Smooth muscle cell (in vitro differentiated cells): ENCODE measurements at regions not wholly inside any gene's neighbourhood (a gene's known extent, or its start where the extent isn't known, plus 50 kb on each side); places are given as distances from the start of the nearest gene placed in this dataset.

Source experiments
- DNase-seq: peaks from one replicate; lab custom pipeline; 2025; ENCODE audit not compliant: unreplicated experiment; lab: John Stamatoyannopoulos, UW
- H2AFZ ChIP-seq: fragments of 200-600 bp; sonication (generic); 2 replicates; pipeline ENCODE4 v1.6.0; 2016; ENCODE audit warnings: antibody characterized with exemption, low read depth, mild to moderate bottlenecking
- H3F3A ChIP-seq: fragments of 200-600 bp; sonication (generic); 2 replicates; pipeline ENCODE4 v1.6.0; 2017; ENCODE audit warnings: antibody characterized with exemption, low read depth
- H3K27ac ChIP-seq: fragments of 200-600 bp; sonication (generic); 2 replicates; pipeline ENCODE4 v1.5.1; 2016; ENCODE audit warnings: low read depth, mild to moderate bottlenecking
- H3K27me3 ChIP-seq: fragments of 200-600 bp; sonication (generic); 2 replicates; pipeline ENCODE4 v1.6.1; 2016; ENCODE audit warnings: low read depth, mild to moderate bottlenecking
- H3K36me3 ChIP-seq: fragments of 200-600 bp; sonication (generic); 2 replicates; pipeline ENCODE4 v1.5.1; 2016; ENCODE audit warnings: low read depth
- H3K4me1 ChIP-seq: fragments of 200-600 bp; sonication (generic); 2 replicates; pipeline ENCODE4 v1.5.1; 2016; ENCODE audit warnings: low read depth
- H3K4me2 ChIP-seq: fragments of 200-600 bp; sonication (generic); 2 replicates; pipeline ENCODE4 v1.6.0; 2016; ENCODE audit warnings: mild to moderate bottlenecking
- H3K4me3 ChIP-seq: fragments of 200-600 bp; sonication (generic); 2 replicates; pipeline ENCODE4 v1.5.1; 2016; ENCODE audit warnings: mild to moderate bottlenecking
- H3K79me2 ChIP-seq: fragments of 200-600 bp; sonication (generic); 2 replicates; pipeline ENCODE4 v1.6.0; 2016; ENCODE audit warnings: low read depth, mild to moderate bottlenecking
- H3K9ac ChIP-seq: fragments of 200-600 bp; sonication (generic); 2 replicates; pipeline ENCODE4 v1.6.0; 2016; ENCODE audit warnings: low read depth
- H3K9me3 ChIP-seq: fragments of 200-600 bp; sonication (generic); replicated peaks from 2 replicates; pipeline ENCODE4 v1.5.1; 2016; ENCODE audit warnings: low read depth
- H4K20me1 ChIP-seq: fragments of 200-600 bp; sonication (generic); 2 replicates; pipeline ENCODE4 v1.6.0; 2016; ENCODE audit warnings: low read depth
- CTCF ChIP-seq: fragments of 200-600 bp; sonication (generic); IDR thresholded peaks from 2 replicates; pipeline ENCODE4 v1.5.1; 2017; ENCODE audit warnings: borderline replicate concordance, mild to moderate bottlenecking, antibody characterized with exemption; ENCODE audit not compliant: insufficient read depth, poor library complexity, severe bottlenecking
- WGBS: methylation state at CpG from one replicate; pipeline ENCODE4 v1.1.7; 2016; ENCODE audit warnings: low lambda C conversion rate; 5-methylcytosine and 5-hydroxymethylcytosine counted together

DNA sequence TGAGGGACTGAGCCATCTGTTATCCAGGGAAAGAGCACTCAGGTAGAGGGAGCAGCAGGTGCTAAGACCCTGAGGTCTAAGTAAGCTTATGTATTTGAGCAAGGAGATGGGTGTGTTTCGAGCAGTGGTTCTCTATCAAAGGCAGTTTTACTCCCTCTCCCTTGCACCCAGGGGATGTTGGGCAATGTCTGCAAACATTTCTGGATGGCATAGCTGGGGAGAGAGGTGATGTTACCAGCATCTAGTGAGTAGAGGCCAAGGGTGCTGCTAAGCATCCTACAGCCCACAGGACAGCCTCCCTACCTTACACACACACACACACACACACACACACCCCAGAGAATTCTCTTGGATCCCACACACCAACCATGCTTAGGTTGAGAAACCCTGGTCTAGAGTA is 221.0 kb upstream of the PWP1 start:
- H3K4me2 ChIP-seq: no peak overlapping the region
- H3K9ac ChIP-seq: no peak overlapping the region
- no peak overlapping the region for H3K27ac ChIP-seq
- whole genome bisulfite sequencing: 89% methylated on average over 1 of the region's 1 CpG
- no peaks in the 10 kb centered on the region for H3K9me3 ChIP-seq
- H4K20me1 ChIP-seq: no peaks in the 10 kb centered on the region
- H3F3A ChIP-seq: peaks cover 3% of the 10 kb centered on the region
- no peak for DNase-seq
- H3K4me1 ChIP-seq: peaks cover 13% of the 10 kb centered on the region
- H3K4me3 ChIP-seq: no peak overlapping the region
- no peaks in the 10 kb centered on the region for H3K27me3 ChIP-seq
- no peak for TF ChIP-seq CTCF
- no peaks in the 10 kb centered on the region for H3K36me3 ChIP-seq
- no peaks in the 10 kb centered on the region for H3K79me2 ChIP-seq
- no peak overlapping the region for H2AFZ ChIP-seq

DNA sequence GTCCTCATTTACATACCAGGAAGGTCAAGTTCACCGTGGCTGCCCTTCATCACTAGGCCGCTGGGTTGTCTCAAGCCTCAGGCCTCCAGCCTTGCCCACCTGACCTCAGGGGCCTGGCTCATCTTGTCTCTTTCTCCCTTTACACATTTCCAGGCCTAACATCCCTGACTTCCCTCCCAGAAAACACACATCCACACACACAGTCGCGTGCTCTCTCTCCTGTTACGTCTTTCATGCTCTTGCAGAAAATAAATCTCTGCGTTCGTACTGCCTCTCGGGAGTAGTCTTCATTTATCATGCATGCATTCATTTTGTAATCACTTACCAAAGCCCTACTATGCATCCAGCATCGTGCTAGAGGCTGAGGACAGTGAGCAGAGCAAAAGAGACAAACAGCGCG is 220.0 kb upstream of the PWP1 start:
- Histone ChIP-seq H3K27me3 (no peaks in the 10 kb centered on the region), H3F3A (peaks cover 3% of the 10 kb centered on the region), H3K79me2 (no peaks in the 10 kb centered on the region), H3K4me2 (no peak overlapping the region), H2AFZ (no peak overlapping the region), H3K4me1 (peaks cover 13% of the 10 kb centered on the region), H3K27ac (no peak overlapping the region), H3K9ac (no peak overlapping the region), H3K4me3 (no peak overlapping the region), H3K9me3 (no peaks in the 10 kb centered on the region), H4K20me1 (no peaks in the 10 kb centered on the region), H3K36me3 (no peaks in the 10 kb centered on the region)
- WGBS: 89% methylated on average over 11 of the region's 11 CpGs
- TF ChIP-seq CTCF: no peak
- no peak for DNase-seq

- 51% methylated on average over 6 of the region's 6 CpGs for WGBS
- Histone ChIP-seq H3K4me3 (no peak overlapping the region), H3K9me3 (no peaks in the 10 kb centered on the region), H3F3A (no peaks in the 10 kb centered on the region), H3K79me2 (no peaks in the 10 kb centered on the region), H3K27ac (no peak overlapping the region), H2AFZ (no peak overlapping the region), H4K20me1 (no peaks in the 10 kb centered on the region), H3K9ac (no peak overlapping the region), H3K27me3 (no peaks in the 10 kb centered on the region), H3K4me2 (no peak overlapping the region), H3K36me3 (no peaks in the 10 kb centered on the region), H3K4me1 (peaks cover 10% of the 10 kb centered on the region)
- no peak for DNase-seq
- TF ChIP-seq CTCF: no peak
Observed at GRCh38 chr12:107467716-107468115, 217.9 kb upstream of the PWP1 start.

GRCh38 chr12:107468182-107468581 is 217.4 kb upstream of the PWP1 start:
- Histone ChIP-seq H3K4me1 (peaks cover 10% of the 10 kb centered on the region), H3K4me2 (no peak overlapping the region), H3K9ac (no peak overlapping the region), H2AFZ (no peak overlapping the region), H3K27me3 (no peaks in the 10 kb centered on the region), H3K4me3 (no peak overlapping the region), H4K20me1 (no peaks in the 10 kb centered on the region), H3K79me2 (no peaks in the 10 kb centered on the region), H3K27ac (no peak overlapping the region), H3K36me3 (no peaks in the 10 kb centered on the region), H3K9me3 (no peaks in the 10 kb centered on the region), H3F3A (no peaks in the 10 kb centered on the region)
- 58% methylated on average over 4 of the region's 4 CpGs for WGBS
- no peak for DNase-seq
- no peak for TF ChIP-seq CTCF
